ENCODE measurements at regions not wholly inside any gene's neighbourhood (a gene's known extent, or its start where the extent isn't known, plus 50 kb on each side); places are given as distances from the start of the nearest gene placed in this dataset.

DNA sequence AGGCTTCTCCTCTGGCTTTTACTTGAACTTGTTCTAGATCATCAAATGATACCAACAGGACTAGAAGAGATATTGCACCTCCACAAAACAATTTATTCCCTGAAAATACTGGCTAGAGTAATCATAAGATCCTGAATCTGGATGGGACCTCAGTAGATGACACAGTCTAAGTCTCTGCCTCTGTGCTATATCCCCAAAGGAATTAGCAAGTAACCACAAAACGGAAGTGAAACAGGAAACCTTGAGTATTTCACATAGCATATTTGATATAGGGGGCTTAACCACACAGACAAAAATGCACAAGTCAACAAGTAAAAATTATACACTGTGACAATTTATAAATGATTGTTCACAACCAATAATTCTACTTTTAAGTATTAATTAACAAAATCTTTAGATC is 456.9 kb upstream of the TNP1 start:
- Histone ChIP-seq H3K9me2 (replicated peaks; ENCODE audit: control insufficient read depth, low read length) (no peaks in the 10 kb centered on the region), H3F3A (ENCODE audit: control insufficient read depth, insufficient read depth) (0 out of 2 replicates have a peak, but pooled peaks cover 3% of the 10 kb centered on the region), H3K27ac (ENCODE audit: low read depth, low read length) (no peak overlapping the region), H3K79me2 (ENCODE audit: control insufficient read depth, low read length) (no peaks in the 10 kb centered on the region), H3K27me3 (ENCODE audit: control insufficient read depth, low read length) (peaks cover 73% of the 10 kb centered on the region), H3K4me2 (ENCODE audit: low read length) (no peak overlapping the region), H3K4me3 (ENCODE audit: low read length) (no peak overlapping the region), H4K20me1 (ENCODE audit: control insufficient read depth, insufficient read depth, low read depth, low read length) (peaks cover 12% of the 10 kb centered on the region; the same call in 1 of the 2 replicates), H3K4me1 (ENCODE audit: control insufficient read depth, low read length) (peaks cover 15% of the 10 kb centered on the region), H3K9me3 (ENCODE audit: control insufficient read depth, insufficient read depth, low read length) (peaks cover 13% of the 10 kb centered on the region), H3K36me3 (ENCODE audit: control insufficient read depth, low read length) (no peaks in the 10 kb centered on the region)
- TF ChIP-seq EZH2phosphoT487 (IDR thresholded peaks at IDR 0.05; ENCODE audit: borderline replicate concordance, low read length): peak; percentile 95; the same call in 1 of the 2 replicates
- TF ChIP-seq, protein P1, sequence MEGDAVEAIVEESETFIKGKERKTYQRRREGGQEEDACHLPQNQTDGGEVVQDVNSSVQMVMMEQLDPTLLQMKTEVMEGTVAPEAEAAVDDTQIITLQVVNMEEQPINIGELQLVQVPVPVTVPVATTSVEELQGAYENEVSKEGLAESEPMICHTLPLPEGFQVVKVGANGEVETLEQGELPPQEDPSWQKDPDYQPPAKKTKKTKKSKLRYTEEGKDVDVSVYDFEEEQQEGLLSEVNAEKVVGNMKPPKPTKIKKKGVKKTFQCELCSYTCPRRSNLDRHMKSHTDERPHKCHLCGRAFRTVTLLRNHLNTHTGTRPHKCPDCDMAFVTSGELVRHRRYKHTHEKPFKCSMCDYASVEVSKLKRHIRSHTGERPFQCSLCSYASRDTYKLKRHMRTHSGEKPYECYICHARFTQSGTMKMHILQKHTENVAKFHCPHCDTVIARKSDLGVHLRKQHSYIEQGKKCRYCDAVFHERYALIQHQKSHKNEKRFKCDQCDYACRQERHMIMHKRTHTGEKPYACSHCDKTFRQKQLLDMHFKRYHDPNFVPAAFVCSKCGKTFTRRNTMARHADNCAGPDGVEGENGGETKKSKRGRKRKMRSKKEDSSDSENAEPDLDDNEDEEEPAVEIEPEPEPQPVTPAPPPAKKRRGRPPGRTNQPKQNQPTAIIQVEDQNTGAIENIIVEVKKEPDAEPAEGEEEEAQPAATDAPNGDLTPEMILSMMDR (IDR thresholded peaks at IDR 0.05; ENCODE audit: low read depth, low read length, poor library complexity, severe bottlenecking): no peak

DNA sequence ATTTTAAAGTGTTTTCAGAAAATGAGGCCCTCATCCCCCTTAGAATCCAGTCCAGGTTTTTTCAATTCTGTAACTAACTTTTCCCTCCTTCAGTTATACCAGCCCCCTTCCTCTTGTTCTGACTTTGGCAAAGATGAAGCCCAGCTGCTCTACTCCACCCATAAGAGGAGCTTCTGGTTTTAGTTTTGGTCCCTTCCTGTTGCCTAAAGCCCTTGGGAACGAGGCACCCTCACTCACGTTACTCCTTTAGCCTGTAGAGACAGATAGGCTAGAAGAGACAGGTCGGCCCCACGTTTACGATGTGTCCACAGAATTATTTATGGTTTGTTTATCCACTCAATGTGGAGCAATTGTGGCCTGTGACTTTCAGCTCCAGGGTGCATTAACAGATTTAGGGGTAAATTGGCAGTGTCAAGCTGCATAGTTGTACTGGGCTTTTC is 454.2 kb upstream of the TNP1 start:
- no peak overlapping the region for H3K27ac ChIP-seq (ENCODE audit: low read depth, low read length)
- no peaks in the 10 kb centered on the region for H3K36me3 ChIP-seq (ENCODE audit: control insufficient read depth, low read length)
- no peak overlapping the region for H3K4me3 ChIP-seq (ENCODE audit: low read length)
- no peak overlapping the region for H3K4me2 ChIP-seq (ENCODE audit: low read length)
- H3K4me1 ChIP-seq (ENCODE audit: control insufficient read depth, low read length): peaks cover 15% of the 10 kb centered on the region
- H4K20me1 ChIP-seq (ENCODE audit: control insufficient read depth, insufficient read depth, low read depth, low read length): peaks cover 12% of the 10 kb centered on the region; the same call in 1 of the 2 replicates
- H3K9me3 ChIP-seq (ENCODE audit: control insufficient read depth, insufficient read depth, low read length): peaks cover 13% of the 10 kb centered on the region
- no peaks in the 10 kb centered on the region for H3K79me2 ChIP-seq (ENCODE audit: control insufficient read depth, low read length)
- H3F3A ChIP-seq (ENCODE audit: control insufficient read depth, insufficient read depth): 0 out of 2 replicates have a peak, but pooled peaks cover 3% of the 10 kb centered on the region
- TF ChIP-seq, protein P1 (IDR thresholded peaks at IDR 0.05; ENCODE audit: low read depth, low read length, poor library complexity, severe bottlenecking): no peak
- no peak for TF ChIP-seq EZH2phosphoT487 (IDR thresholded peaks at IDR 0.05; ENCODE audit: borderline replicate concordance, low read length)
- H3K9me2 ChIP-seq (replicated peaks; ENCODE audit: control insufficient read depth, low read length): no peaks in the 10 kb centered on the region
- peaks cover 87% of the 10 kb centered on the region for H3K27me3 ChIP-seq (ENCODE audit: control insufficient read depth, low read length)

DNA sequence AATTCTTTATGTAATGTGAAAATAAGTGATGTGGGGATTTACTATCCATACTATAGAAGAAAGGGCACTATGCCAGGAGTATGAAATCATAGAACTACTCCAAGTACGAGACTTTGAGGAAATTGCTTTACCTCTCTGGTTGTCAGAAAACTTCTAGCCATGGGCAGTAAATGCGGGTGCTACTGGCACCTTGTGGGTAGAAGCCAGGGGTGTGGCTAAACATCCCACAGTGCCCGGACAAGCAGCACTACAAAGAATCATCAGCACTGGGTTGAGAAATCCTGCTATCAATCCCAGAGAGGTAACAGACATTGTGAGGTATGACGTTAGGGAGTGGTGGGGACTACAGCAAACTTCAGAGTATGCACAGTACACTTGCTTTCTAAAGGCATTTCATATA is 453.5 kb upstream of the TNP1 start:
- H4K20me1 ChIP-seq (ENCODE audit: control insufficient read depth, insufficient read depth, low read depth, low read length): peaks cover 9% of the 10 kb centered on the region; the same call in 1 of the 2 replicates
- no peak overlapping the region for H3K4me3 ChIP-seq (ENCODE audit: low read length)
- no peaks in the 10 kb centered on the region for H3K79me2 ChIP-seq (ENCODE audit: control insufficient read depth, low read length)
- no peak overlapping the region for H3K27ac ChIP-seq (ENCODE audit: low read depth, low read length)
- no peak overlapping the region for H3K4me2 ChIP-seq (ENCODE audit: low read length)
- TF ChIP-seq, protein P1 (IDR thresholded peaks at IDR 0.05; ENCODE audit: low read depth, low read length, poor library complexity, severe bottlenecking): no peak
- TF ChIP-seq EZH2phosphoT487 (IDR thresholded peaks at IDR 0.05; ENCODE audit: borderline replicate concordance, low read length): no peak
- 0 out of 2 replicates have a peak, but pooled peaks cover 3% of the 10 kb centered on the region for H3F3A ChIP-seq (ENCODE audit: control insufficient read depth, insufficient read depth)
- peaks cover 13% of the 10 kb centered on the region for H3K9me3 ChIP-seq (ENCODE audit: control insufficient read depth, insufficient read depth, low read length)
- peaks cover 84% of the 10 kb centered on the region for H3K27me3 ChIP-seq (ENCODE audit: control insufficient read depth, low read length)
- H3K9me2 ChIP-seq (replicated peaks; ENCODE audit: control insufficient read depth, low read length): no peaks in the 10 kb centered on the region
- no peaks in the 10 kb centered on the region for H3K36me3 ChIP-seq (ENCODE audit: control insufficient read depth, low read length)
- peaks cover 15% of the 10 kb centered on the region for H3K4me1 ChIP-seq (ENCODE audit: control insufficient read depth, low read length)

Data from DOHH2 (cell line).